Tibial nerve (tissue), 3 donors: ENCODE measurements at regions not wholly inside any gene's neighbourhood (a gene's known extent, or its start where the extent isn't known, plus 50 kb on each side); places are given as distances from the start of the nearest gene placed in this dataset.

Source experiments
- CTCF ChIP-seq, 5 experiments: fragments of 200-600 bp in 3 of 5; fragments of 450-650 bp in 2 of 5; sonication (generic) in 3 of 5; IDR thresholded peaks; one replicate each; pipeline ENCODE4 v1.5.1; 2016 to 2019; ENCODE audit warnings: antibody characterized with exemption in 5 of 5, mild to moderate bottlenecking in 3 of 5, moderate library complexity in 2 of 5
- POLR2A ChIP-seq, 2 donors: fragments of 450-650 bp; IDR thresholded peaks; one replicate each; pipeline ENCODE4 v1.6.1; 2017; ENCODE audit warnings: antibody characterized with exemption in 2 of 2, mild to moderate bottlenecking in 2 of 2, moderate library complexity in 2 of 2

- TF ChIP-seq POLR2A (IDR thresholded peaks at IDR 0.05) (no peak), CTCF (IDR thresholded peaks at IDR 0.05) (no peak)
Measured at GRCh38 chr11:100602716-100603115, 84.4 kb upstream of the ARHGAP42 start.
